Neural cell (in vitro differentiated cells): ENCODE measurements at regions not wholly inside any gene's neighbourhood (a gene's known extent, or its start where the extent isn't known, plus 50 kb on each side); places are given as distances from the start of the nearest gene placed in this dataset.

Source experiments
- CTCF ChIP-seq: fragments of 450-650 bp; IDR thresholded peaks from 2 replicates; pipeline ENCODE4 v1.5.1; 2014; ENCODE audit warnings: antibody characterized with exemption, mild to moderate bottlenecking, moderate library complexity; ENCODE audit not compliant: poor library complexity, severe bottlenecking
- EP300 ChIP-seq: fragments of 450-650 bp; conservative IDR thresholded peaks from 2 replicates; pipeline ENCODE4 v1.6.1; 2014; ENCODE audit warnings: antibody characterized with exemption, mild to moderate bottlenecking, moderate library complexity; ENCODE audit not compliant: poor library complexity, severe bottlenecking
- EZH2 ChIP-seq: fragments of 200-600, 300-800 bp; shearing (Covaris generic), sonication (generic); IDR thresholded peaks from 2 replicates; pipeline ENCODE4 v1.6.1; 2014; ENCODE audit warnings: antibody characterized with exemption, low read length, borderline replicate concordance, mild to moderate bottlenecking; ENCODE audit not compliant: insufficient read depth, poor library complexity, severe bottlenecking
- MXI1 ChIP-seq: fragments of 450-650 bp; conservative IDR thresholded peaks from 2 replicates; pipeline ENCODE4 v1.6.1; 2014; ENCODE audit warnings: antibody characterized with exemption, mild to moderate bottlenecking; ENCODE audit not compliant: poor library complexity, severe bottlenecking
- POLR2AphosphoS5 ChIP-seq: IDR thresholded peaks from 2 replicates; pipeline ENCODE4 v1.6.1; 2012
- RAD21 ChIP-seq: fragments of 450-650 bp; conservative IDR thresholded peaks from 2 replicates; pipeline ENCODE4 v1.6.1; 2014; ENCODE audit warnings: antibody characterized with exemption, mild to moderate bottlenecking, moderate library complexity
- SMC3 ChIP-seq: fragments of 450-650 bp; conservative IDR thresholded peaks from 2 replicates; pipeline ENCODE4 v1.6.1; 2014; ENCODE audit warnings: antibody characterized with exemption, mild to moderate bottlenecking, moderate library complexity; ENCODE audit not compliant: poor library complexity
- TAF1 ChIP-seq: IDR thresholded peaks from 2 replicates; pipeline ENCODE4 v1.6.1; 2012; ENCODE audit warnings: low read depth
- TF ChIP-seq, protein P1 (sequence below): IDR thresholded peaks from 2 replicates; pipeline ENCODE4 v1.6.1; 2012; ENCODE audit warnings: borderline replicate concordance

DNA sequence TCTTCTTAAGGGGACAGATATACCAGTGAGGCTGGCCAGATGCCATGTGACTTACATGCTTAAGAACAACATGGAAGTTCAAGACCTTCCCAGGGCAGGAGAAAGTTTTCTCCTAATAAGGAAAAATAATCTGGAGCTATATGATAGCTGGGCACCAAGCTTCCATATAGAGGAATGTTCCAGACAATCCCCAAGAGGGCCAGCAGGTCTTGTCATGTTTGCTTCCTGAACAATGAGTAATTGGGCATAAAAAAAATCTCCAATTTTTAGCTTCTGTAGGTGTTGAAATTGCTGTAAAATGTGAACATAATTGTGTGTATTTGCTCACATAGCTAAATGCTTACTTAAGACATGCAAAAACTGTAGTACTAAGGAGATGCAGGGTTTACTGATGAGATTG is 809.5 kb upstream of the PIK3C3 start:
- TF ChIP-seq TAF1 (no peak), CTCF (no peak), MXI1 (no peak), EZH2 (no peak), SMC3 (no peak), POLR2AphosphoS5 (no peak), EP300 (no peak), RAD21 (no peak)
- TF ChIP-seq, protein P1, sequence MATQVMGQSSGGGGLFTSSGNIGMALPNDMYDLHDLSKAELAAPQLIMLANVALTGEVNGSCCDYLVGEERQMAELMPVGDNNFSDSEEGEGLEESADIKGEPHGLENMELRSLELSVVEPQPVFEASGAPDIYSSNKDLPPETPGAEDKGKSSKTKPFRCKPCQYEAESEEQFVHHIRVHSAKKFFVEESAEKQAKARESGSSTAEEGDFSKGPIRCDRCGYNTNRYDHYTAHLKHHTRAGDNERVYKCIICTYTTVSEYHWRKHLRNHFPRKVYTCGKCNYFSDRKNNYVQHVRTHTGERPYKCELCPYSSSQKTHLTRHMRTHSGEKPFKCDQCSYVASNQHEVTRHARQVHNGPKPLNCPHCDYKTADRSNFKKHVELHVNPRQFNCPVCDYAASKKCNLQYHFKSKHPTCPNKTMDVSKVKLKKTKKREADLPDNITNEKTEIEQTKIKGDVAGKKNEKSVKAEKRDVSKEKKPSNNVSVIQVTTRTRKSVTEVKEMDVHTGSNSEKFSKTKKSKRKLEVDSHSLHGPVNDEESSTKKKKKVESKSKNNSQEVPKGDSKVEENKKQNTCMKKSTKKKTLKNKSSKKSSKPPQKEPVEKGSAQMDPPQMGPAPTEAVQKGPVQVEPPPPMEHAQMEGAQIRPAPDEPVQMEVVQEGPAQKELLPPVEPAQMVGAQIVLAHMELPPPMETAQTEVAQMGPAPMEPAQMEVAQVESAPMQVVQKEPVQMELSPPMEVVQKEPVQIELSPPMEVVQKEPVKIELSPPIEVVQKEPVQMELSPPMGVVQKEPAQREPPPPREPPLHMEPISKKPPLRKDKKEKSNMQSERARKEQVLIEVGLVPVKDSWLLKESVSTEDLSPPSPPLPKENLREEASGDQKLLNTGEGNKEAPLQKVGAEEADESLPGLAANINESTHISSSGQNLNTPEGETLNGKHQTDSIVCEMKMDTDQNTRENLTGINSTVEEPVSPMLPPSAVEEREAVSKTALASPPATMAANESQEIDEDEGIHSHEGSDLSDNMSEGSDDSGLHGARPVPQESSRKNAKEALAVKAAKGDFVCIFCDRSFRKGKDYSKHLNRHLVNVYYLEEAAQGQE: no peak
